Bronchial epithelial cell (primary cell): ENCODE measurements at regions not wholly inside any gene's neighbourhood (a gene's known extent, or its start where the extent isn't known, plus 50 kb on each side); places are given as distances from the start of the nearest gene placed in this dataset.

ENCODE experiments used
- DNase-seq: peaks from one replicate; pipeline ENCODE4 v3.0.0-alpha.2; 2010; ENCODE audit warnings: low read depth
- FAIRE-seq: peaks from 2 replicates; lab custom pipeline; 2011; peaks lifted over from hg19 to GRCh38; lab: Jason Lieb, UNC
- H3K27me3 ChIP-seq: 2 replicates; pipeline ENCODE4 v1.5.1; 2011; ENCODE audit warnings: low read length; ENCODE audit not compliant: control insufficient read depth, insufficient read depth
- H3K36me3 ChIP-seq: 2 replicates; pipeline ENCODE4 v1.5.1; 2011; ENCODE audit warnings: low read length; ENCODE audit not compliant: control insufficient read depth, insufficient read depth
- H3K4me3 ChIP-seq: 2 replicates; pipeline ENCODE4 v1.5.1; 2011; ENCODE audit warnings: mild to moderate bottlenecking, low read depth, low read length, control low read depth
- TF ChIP-seq, protein P1 (sequence below): IDR thresholded peaks from 2 replicates; pipeline ENCODE4 v1.5.1; 2011; ENCODE audit warnings: mild to moderate bottlenecking, moderate library complexity, low read length, control low read depth, inconsistent platforms; ENCODE audit not compliant: insufficient read depth, severe bottlenecking

DNA sequence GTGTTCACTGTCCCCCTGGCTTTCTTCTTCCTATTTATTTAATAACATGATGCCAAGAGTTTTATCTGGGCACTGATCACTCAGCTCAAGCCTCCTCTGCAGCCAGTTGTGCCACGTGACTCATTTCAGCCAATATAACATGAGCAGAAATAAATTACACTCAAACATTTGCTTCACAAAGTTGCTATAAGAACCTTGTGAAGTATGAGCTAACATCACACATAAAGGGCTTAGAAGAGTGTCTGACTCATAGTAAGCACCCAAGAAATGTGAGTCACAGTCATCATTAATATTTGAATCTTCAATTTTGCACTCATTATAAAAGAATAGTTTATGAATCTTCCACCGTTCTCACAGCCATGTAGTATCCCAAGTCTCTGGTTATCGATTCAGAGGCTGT, 414.6 kb upstream of the NPVF start:
- no peak for FAIRE-seq
- Histone ChIP-seq H3K4me3 (no peak overlapping the region), H3K27me3 (no peaks in the 10 kb centered on the region), H3K36me3 (no peaks in the 10 kb centered on the region)
- TF ChIP-seq, protein P1, sequence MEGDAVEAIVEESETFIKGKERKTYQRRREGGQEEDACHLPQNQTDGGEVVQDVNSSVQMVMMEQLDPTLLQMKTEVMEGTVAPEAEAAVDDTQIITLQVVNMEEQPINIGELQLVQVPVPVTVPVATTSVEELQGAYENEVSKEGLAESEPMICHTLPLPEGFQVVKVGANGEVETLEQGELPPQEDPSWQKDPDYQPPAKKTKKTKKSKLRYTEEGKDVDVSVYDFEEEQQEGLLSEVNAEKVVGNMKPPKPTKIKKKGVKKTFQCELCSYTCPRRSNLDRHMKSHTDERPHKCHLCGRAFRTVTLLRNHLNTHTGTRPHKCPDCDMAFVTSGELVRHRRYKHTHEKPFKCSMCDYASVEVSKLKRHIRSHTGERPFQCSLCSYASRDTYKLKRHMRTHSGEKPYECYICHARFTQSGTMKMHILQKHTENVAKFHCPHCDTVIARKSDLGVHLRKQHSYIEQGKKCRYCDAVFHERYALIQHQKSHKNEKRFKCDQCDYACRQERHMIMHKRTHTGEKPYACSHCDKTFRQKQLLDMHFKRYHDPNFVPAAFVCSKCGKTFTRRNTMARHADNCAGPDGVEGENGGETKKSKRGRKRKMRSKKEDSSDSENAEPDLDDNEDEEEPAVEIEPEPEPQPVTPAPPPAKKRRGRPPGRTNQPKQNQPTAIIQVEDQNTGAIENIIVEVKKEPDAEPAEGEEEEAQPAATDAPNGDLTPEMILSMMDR: no peak
- DNase-seq: peak; percentile 67

DNA sequence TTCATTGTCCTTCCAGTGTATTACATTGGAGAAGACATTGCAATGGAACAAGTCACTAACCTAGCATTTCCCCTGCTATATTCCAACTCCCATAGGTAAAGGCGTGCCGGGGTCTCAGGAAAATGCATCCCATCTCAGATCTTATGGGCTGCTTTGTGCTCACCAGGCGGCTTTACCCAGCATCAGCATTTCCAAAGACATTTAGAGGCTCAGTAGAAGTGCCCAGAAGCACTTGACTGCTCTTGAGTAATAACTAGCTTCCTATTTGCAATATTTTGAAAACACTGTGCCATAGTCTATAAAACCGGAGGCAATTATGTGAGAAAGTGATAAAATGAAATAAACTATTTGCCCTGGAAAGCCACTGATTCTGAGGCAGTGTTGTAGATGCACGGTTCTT, 415.0 kb upstream of the NPVF start:
- DNase-seq (no peak), FAIRE-seq (no peak)
- no peaks in the 10 kb centered on the region for H3K36me3 ChIP-seq
- H3K27me3 ChIP-seq: no peaks in the 10 kb centered on the region
- H3K4me3 ChIP-seq: no peak overlapping the region
- TF ChIP-seq, protein P1: no peak

DNA sequence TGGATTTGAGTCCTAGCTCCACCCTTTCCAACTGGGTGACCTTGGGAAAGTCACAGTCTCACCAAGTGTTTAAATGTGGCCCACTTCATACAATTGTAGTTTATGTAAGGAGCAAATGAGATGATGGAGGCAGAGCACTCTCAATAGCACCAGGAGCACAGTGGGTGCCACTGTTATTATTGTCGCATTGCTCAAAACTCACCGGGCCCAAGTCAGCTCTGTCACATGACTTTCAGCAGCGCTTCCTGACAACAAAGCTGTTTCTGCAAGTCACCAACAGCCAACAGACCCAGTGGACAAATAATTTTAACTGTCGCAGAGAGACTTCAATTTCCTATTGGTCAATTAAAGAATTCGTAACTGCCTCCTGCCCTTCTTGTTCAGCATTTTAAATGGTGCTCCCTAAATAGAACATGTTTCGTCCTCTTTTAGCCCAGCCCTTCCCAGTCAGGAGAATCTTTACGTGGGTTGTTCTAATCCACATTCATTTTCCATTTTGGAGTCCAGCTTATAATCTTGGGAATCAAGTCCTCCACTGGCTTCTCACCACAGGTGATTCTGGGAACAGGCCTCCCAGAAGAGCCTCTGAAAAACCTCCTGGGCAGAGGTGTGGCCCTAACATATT, 415.6 kb upstream of the NPVF start:
- TF ChIP-seq, protein P1: no peak
- H3K27me3 ChIP-seq: no peaks in the 10 kb centered on the region
- FAIRE-seq (no peak), DNase-seq (no peak)
- no peak overlapping the region for H3K4me3 ChIP-seq
- no peaks in the 10 kb centered on the region for H3K36me3 ChIP-seq

DNA sequence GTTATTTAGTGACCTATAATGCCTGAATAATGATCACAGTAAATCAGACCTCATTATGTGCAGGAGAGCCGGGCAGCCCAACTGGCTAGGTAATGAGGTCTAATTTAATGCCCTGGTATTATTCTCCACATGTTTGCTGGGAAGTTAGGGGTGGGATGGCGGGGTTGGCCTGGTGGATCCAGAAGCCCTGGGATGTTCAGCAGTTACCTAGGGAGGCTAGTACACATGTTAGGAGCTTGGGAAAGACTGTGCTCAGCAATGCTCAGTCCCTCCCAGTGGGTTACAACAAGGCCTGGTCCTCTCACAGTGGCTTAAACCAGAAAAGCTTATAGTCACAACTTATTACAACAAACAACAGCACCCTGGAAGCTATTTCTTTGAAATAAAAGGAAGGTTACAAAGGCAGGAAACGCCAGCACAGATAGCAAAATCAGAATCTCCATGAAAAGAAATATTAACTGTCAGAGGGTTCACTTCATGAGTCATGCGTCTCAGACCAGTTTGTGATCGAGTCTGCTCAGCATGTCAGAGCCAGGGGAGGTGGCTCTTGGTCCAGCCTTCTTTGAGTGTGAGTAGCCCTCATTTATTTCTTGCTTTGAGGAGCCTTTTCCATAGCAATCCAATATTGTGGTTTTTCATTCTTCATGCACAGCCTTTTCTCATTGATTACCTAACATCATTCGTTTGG, 418.6 kb upstream of the NPVF start:
- Histone ChIP-seq H3K27me3 (no peaks in the 10 kb centered on the region), H3K4me3 (no peak overlapping the region), H3K36me3 (no peaks in the 10 kb centered on the region)
- DNase-seq: peak; percentile 10
- FAIRE-seq: no peak
- TF ChIP-seq, protein P1: no peak

DNA sequence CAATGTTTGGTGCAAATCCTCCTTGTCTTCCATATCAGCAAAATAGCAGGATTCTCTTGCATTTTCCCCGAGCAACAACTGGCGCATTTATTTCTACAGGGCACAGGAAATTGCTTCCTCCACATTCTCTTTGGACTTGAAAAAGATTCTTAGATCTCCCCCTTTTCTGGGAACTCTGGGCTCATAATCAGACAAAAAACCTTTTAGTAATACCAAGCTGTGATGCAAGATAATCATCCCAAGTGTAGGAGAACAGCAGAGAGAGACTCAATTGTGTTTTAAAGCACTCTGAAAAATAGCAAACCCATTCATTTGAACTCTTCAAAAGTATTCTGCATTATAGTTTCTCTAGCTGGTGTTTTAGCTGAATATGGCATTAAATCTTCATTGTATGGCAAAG, 419.6 kb upstream of the NPVF start:
- H3K36me3 ChIP-seq: no peaks in the 10 kb centered on the region
- no peaks in the 10 kb centered on the region for H3K27me3 ChIP-seq
- DNase-seq (no peak), FAIRE-seq (no peak)
- TF ChIP-seq, protein P1: no peak
- no peak overlapping the region for H3K4me3 ChIP-seq
